NCI-H2227 (cell line): ENCODE measurements at regions not wholly inside any gene's neighbourhood (a gene's known extent, or its start where the extent isn't known, plus 50 kb on each side); places are given as distances from the start of the nearest gene placed in this dataset.

ENCODE experiments used
- DNase-seq: peaks from one replicate; lab custom pipeline; 2025; ENCODE audit not compliant: unreplicated experiment; lab: John Stamatoyannopoulos, UW

DNA sequence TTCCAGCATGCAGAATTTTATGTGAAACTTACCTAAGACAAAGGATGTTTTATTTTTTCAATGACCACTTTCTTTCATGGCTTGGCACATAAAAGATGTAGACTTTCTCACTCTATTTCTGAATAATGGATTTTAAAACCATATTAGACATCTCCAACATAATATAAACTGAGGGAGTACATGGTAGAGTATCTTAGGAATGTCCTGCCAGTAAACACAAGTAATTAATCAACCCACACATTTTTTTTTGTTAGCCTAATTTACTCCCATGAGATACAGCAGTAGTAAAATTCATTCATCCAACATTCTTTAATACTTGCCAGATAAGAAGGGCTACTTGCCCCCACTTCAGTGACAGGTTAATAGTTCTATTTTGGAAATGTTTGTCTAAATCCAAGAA is 235.4 kb upstream of the ADAMTS5 start:
- no peak for DNase-seq

DNA sequence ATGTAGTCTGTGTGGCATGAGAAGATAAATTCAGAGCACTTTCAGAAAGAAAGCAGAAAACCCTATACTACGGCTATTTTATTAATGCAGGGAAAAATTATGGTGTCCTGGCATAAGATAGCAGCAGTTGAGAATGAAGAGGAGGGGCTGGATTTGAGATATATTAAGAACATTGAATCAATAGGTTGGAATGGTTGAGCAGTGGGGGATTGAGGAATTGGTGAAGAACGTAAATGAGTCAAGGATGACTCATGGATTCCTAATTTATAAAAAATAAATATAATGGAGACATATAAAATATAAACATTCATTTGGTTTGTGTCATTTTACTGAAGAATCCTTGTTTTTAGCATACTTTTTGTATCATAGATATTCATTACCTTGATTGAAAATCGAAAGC is 234.3 kb upstream of the ADAMTS5 start:
- no peak for DNase-seq

DNA sequence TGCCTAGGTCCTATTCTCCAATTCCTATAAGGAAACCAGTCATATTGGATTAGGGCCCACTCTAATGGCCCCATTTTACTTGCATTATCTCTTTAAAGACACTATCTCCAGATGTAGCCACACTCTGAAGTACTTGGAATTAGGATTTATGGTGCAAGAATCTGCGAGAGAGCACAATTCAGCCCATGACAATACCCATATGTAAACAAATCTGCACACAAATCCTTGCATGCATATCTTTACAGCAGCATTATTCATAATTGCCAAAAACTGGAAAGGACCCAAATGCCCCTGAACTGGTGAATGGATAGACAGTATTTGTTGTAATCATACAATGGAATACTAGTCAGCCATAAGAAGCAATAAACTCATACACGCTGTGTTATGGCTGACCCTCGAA is 229.8 kb upstream of the ADAMTS5 start:
- DNase-seq = no peak

DNA sequence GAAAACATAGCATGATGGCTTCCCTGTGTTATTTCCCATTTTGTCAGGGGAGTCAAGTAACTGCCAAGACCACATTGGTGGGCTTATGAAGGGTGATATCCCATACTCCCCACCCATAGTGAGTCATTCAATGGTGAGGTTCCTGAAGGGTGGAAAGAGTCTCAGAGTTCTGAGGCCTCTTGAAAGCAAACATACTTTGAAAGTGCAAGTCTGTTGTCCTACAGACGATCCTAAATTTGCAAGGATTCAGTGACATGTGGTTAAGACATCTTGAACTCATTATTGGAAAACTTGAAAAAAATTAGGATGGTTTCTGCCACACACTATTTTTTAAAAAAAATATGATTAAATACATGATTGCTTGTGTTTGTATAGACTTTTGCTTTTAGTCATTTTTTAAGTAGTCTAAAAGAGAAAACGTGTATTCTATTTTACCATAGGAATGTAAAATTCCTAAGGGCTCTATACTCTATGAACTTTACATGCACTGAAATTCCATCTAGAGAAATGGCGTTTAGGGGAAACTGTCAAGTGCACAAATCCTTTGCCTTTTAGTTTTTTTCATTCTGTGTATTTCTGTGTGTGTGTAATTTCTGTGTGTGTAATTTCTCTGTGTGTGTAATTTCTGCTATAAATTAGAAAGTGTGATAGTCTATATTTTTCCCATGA is 225.5 kb upstream of the ADAMTS5 start:
- DNase-seq = no peak

DNA sequence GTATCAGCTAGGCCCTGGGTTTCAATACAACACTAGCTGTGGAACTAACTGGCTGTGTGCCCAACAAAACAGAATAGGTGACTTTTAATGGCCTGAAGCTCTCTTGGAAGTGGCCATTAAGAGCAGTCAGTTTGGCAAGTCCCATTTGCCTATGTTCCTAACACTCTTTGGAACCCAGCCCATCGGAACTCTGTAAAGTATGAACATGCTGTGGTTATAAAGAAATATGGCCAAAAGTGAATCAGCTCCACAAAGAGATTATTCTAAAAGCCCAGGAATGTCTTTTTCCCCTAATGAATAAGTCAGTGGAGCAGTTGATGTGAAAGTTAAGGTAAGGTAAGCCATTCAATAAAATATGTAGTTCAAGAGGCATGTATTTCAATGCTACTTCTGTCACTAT is 223.7 kb upstream of the ADAMTS5 start:
- no peak for DNase-seq

DNA sequence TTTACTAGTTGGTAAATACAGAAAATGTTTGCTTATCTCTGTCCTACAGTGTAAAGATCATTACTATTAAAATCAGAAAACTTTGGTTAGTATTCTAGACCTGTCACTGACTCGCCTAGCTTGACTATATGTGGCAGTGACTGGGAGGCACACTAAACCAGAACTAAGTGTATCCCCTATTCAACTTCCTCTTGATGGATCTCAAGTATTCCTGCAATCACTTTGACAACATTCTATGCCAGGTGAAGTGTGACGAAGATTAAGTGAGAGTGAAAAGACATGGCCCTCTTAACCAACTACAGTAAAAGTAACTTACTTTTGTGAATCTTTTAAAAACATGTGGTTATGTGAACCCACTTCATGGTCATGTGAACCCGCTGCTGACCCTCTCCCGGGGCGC is 223.0 kb upstream of the ADAMTS5 start:
- DNase-seq = no peak

DNA sequence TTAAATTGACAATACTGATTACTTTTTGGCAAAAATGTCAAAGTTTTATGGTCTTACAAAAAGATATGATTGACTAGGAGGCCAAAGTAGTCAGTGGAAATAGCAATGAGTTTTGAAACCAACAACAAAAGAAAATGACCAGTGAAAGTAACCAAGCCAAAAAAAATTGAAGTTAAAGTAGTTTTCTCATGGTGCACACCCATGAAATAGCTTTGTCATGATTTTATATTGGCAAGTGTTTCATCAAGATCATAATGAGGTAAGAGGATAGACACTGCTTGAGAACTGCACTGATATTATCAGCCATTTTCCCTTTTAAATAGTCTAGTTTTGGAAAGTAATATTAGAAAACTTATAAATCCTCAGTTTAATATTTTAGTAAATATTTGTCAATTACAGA is 206.2 kb upstream of the ADAMTS5 start:
- no peak for DNase-seq

DNA sequence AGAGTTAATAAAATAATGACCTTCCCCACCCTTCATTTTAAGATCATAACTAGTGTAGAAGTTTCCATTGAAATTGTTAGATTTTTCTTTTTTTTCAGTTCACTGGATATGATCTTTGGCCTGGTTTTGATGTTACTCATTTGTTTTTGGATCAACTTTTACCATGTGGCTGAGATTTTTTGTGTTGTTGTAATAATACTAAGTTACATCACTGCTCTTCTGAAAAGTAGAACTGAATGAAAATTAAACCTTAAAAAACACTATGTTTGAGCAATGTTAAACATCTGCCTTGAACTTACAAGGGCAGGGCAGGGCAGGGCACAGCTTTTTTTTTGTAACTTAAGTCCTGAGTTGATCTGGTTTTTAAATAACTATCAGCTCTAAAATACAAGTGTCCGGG is 204.8 kb upstream of the ADAMTS5 start:
- no peak for DNase-seq

DNA sequence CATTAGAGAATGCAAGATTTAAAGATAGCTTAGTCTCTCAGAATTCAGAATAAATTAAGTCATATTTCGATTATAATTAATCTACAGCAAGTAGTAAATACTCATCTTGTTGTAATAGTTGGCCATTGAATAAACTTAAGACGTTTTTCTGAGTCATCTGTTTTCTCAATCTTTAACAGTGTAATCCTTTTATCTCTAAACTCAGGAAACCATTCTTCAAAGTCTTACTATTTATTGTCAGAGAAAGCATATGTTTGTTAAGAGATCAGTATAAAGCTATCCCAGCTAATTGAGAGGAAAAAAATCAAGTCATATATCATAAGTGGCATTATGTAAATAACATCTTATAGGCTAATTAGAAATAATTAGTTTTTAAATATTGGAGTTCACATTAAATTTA is 201.2 kb upstream of the ADAMTS5 start:
- no peak for DNase-seq

DNA sequence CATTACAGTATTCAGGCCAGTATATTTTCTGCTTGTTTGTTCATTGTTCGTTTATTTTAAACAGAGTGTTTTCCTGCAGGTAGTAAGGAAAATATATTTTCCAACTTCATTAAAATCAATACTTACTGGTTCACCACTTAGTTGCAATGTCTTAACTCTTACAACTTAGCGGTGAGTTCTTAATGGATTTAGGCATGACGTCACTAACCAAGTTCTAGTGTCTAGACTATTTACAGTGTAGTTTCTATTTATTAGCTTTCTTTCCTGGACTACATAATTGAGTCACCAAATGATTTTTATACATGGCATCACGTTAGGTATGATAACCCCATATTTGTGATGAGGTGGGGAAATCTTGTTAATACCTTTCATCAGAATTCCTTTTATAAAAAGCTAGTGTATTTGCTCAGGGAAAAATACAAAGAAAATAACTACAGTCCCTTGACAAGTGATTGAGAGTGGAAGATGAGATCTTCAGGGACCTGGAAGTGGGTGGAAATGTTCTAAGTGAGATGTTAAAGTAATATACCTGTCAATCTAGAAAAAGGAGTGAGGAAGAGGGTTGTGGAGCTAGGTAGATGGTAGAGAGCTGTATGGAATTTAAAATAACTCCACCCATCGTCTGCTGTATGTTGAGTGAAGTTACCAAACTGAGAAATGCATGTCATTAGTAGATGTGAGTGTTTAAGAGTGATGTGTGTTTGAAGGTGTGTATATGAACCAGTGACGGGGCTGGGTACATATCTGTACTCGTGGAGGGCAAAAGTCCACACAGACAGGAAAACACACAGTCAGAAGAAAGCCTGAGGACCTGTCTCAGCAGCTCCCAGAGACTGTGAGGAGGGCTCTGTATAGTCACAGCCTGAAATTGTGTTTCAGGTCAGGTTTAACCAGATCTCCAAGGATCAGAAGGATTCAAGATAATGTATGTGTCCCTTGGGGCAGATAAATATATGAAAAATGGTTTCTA is 197.6 kb upstream of the ADAMTS5 start:
- DNase-seq = no peak

DNA sequence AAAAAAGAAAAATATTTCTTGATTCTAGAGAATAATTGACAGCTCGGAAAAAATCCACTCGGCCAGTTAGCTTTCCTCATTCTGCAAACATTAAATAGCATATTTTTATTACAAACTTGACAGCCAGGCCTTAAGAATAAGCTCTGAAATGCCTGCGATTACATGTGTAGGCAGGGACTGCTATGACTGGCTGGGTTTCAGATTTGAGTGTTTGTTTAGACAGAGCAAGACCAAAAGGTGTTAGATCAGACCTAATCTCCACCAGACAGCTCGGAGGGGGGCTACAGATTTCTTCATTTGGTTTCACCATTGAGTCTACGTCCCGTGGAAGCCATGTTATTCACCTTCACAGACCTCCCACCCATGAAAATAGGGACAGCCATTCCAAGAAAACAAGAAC is 192.1 kb upstream of the ADAMTS5 start:
- DNase-seq = no peak

DNA sequence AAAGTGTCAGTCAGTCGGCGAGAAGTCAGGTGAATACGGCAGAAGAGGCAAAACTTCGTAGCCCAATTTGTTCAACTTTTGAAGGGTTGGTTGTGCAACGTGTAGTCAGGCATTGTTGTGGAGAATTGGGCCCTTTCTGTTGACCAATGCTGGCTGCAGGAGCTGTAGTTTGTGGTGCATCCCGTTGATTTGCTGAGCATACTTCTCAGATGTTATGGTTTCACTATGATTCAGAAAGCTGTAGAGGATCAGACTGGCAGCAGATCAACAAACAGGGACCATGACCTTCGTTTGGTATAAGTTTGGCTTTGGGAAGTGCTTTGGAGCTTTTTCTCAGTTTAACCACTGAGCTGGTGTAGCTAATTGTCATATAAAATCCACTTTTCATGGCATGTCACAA is 190.2 kb upstream of the ADAMTS5 start:
- DNase-seq = no peak

DNA sequence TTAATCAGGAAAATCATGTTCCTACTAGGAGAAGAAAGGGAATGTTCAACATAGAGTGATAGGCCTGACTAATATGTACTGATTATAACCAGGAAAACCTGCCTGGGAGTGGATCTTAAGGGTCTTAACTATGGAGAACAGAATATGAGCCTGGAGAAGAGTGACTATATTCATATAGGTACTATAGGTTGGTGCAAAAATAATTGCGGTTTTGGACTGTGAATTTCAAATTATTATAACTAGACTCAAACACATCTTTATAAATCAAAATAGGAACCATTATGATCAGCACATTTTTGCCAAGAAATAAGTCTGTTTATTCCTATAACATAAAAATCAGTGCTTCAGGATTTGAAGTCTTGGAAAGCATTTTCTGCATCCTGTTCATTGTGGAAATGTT is 189.8 kb upstream of the ADAMTS5 start:
- no peak for DNase-seq

DNA sequence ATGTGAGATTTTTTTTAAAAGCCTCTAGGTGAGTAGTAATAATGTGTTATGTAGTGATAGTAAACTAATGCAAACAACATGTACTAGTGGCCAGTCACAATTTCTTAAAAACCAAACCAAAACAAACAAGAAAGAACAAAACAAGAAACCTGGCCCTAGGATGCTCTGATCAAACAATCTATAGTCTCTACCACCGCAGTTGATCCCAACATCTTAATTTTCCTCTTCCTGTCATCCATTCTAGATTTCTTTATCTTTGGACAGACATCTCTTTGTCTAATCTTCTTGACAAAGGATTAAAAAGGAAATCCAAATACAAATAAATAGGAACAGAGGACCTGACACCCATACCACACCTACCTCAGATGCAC is 188.2 kb upstream of the ADAMTS5 start:
- DNase-seq = no peak

DNA sequence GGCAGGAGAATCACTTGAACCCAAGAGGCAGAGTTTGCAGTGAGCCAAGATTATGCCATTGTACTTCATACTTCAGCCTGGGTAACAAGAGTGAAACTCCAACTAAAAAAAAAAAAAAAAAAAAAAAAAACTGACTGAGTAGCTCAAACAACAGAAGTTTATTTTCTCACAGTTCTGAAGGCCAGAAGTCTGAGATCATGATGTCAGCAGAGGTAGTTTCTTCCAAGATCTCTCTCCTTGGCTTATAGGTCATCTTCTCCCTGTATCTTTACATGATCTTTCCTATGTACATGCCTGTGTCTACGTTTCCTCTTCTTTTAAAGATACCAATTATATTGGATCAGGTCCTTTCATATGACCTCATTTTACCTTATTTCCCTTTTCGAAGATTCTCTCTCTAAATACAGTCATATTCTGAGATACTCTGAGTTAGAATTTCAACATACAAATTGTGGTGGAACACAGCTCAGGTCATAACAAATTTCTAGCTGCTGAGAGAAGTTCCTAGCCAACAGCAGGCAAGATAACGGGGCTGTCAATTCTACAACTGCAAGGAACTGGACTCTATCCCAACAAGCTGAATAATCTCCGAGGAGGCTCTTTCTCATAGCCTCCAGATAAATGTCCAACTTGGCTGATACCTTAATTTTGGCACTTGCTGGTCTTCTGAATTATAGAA is 187.7 kb upstream of the ADAMTS5 start:
- DNase-seq = no peak

DNA sequence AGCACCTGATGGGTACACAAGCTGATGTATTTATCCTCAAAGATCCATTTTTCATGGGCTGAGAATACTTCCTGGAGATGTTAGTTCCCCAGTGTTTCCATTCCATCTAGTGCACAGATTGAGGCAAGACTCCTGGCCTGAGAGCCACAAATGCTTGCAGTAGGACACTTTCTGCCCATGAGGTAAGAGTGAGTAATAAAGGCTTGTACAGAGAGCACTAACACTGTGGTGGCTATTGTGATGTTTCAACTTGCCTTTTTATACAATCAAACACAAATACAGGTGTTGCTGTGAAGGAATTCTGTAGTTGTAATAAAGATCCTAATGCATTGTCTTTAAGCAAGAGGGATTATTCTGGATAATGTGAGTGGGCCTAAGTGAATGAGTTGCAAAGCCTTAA is 186.1 kb upstream of the ADAMTS5 start:
- DNase-seq = no peak

DNA sequence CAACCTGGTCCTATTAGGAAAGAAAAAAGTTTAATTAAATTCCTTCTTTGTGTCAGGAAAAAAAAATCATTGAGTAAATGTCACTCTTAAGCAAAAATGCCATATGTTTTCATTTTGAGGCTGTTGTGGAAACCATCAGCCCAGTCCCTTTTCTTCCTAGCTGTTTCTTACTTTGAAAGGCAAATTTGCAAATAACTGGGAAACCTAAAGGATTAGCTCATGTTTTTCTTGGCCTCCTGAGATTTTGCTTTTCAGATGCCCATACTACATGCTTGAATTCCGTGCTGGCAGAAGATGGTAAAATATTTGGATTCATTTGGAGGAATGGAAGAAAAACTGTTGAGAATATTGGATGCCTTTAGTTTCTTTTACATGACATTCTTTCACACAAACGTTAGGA is 182.1 kb upstream of the ADAMTS5 start:
- no peak for DNase-seq

DNA sequence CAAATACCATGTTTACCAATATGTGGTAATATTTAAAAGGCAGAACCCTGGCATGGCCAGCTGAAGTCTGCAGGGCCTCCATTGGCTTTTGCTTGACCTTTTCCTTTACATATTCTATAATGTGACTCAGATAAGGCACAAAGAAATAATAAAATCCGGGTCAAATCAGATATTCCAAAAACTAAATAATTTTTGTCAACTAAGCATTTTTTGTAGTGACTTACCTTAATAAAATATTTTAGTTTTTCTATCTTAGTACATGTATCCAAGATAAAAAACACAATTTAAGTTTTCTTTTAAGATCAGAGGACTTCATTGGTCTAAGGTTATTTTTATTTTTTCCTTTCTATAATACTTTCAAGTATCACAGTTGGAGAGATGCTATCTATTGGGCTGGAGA is 179.4 kb upstream of the ADAMTS5 start:
- DNase-seq = no peak

DNA sequence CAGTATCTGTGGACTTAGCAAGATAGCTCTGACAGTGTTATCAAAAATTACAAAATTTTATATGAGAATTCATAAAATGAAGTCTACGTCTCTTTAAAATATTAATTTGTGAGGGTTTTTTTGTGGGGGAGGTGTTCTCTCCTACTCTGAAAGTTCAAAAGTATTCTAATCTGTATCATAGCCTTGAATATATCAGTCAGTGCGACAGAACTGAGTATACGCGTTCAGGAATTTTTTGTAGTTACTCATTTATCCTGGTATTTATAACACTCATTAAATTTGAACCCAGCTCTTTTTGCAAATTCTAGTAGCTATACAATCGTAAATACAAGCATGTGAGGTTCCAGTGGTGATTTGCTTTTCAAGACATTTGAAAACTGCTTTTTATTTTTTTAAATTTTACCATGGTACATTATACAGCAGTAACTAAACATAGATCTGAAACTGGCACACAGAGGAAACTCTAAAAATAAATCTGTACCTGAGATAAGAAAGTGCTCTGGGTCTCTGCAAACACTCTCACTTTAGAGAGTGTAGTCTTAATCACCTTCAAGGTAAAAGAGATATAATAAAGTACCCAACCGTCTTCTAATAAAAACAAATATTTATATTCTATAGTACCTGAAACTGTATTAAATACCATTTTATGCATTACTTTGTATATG is 178.4 kb upstream of the ADAMTS5 start:
- no peak for DNase-seq

DNA sequence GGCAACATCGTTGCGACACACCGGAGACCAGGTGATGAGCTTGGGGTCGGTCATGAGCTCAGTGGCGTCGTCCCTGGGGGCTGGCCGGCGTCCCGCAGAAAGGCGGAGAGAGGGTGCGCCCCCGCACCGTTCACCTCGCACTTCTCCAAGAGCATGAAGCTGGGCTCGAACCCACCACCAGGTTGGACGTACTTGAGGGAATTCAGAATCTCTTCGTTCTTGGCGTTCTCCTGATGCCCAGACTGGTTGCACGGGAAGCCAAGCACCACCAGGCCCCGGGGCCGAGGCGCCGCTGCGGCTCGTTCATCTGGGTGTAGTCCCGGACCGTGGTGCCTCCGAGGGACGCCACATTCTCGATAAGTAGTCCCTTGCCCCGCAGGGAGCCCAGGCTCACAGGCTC is 176.6 kb upstream of the ADAMTS5 start:
- no peak for DNase-seq

DNA sequence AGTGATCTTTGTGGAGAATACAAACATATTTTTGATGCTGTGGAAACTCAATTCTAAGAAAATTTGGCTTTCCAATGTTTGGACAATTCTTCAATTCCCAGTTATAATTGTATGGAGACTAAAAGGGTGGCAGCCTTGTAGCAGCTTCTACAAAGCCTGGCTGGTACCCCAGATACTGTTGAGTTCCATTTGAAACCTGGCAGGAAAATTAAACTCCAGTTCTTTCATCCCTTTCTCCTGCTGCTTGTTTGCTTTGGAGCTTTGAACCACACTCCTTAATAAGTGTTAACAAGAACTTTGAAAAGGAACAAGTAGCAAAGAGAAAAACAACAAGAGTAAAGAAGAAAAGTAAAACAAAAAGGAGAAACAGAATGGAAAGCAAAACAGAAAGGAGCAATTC is 172.6 kb upstream of the ADAMTS5 start:
- DNase-seq = no peak

DNA sequence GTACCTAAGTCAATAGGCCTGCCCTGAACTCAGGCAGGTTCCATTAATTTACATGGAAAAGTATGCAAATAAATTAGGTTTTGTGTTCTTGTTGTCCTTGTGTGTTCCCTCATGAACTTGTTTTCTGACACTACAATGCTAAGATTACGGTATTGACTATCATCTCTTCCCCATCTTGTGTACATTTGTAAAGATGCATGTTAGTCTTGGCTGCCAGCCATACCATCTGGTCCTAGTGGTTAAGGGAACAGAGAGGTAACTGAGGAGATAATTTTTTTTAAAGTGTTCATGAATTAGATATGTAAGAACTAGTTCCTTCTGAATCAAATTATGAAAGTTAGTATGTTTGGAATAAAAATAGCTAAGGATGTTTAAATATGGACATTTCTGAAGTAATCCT is 167.6 kb upstream of the ADAMTS5 start:
- DNase-seq = no peak
